ENCODE measurements at regions not wholly inside any gene's neighbourhood (a gene's known extent, or its start where the extent isn't known, plus 50 kb on each side); places are given as distances from the start of the nearest gene placed in this dataset.

GRCh38 chr1:93775224-93775623, 93.6 kb upstream of the BCAR3 start:
- Histone ChIP-seq H3K27ac (no peak overlapping the region), H3K4me3 (no peak overlapping the region), H3K36me3 (no peaks in the 10 kb centered on the region), H3K9me3 (no peaks in the 10 kb centered on the region), H3K27me3 (no peaks in the 10 kb centered on the region), H3K4me1 (no peaks in the 10 kb centered on the region)
- TF ChIP-seq POLR2A (IDR thresholded peaks at IDR 0.05): no peak
- no peak for TF ChIP-seq CTCF (IDR thresholded peaks at IDR 0.05)
- DNase-seq: no peak
- intact Hi-C loops (cut with DNase I; ENCODE audit: low total_unique reads): no loop called here

DNA sequence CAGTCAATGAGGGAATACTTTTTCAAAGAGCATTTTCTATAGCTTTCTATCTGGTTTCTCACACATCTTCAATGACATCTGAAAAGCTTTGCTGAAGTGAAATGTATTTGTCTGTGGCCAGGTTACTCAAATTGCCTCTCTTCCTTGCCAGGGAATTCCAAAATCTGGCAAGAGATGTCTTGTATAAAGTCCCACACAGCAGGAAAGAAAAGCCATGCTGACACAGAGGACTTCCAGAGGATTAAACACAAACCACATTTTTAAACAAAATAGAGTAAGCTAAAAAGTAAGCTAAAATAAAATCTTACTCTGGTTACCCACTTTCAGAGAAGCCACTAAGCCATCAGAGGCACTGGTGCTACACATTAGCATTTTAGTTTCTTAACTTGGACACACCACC, 93.1 kb upstream of the BCAR3 start:
- no peaks in the 10 kb centered on the region for H3K27me3 ChIP-seq
- no peak overlapping the region for H3K4me3 ChIP-seq
- no peak overlapping the region for H3K27ac ChIP-seq
- TF ChIP-seq CTCF (IDR thresholded peaks at IDR 0.05) (no peak), POLR2A (IDR thresholded peaks at IDR 0.05) (no peak)
- no peaks in the 10 kb centered on the region for H3K36me3 ChIP-seq
- no peaks in the 10 kb centered on the region for H3K9me3 ChIP-seq
- intact Hi-C loops (cut with DNase I; ENCODE audit: low total_unique reads): no loop called here
- no peak for DNase-seq
- H3K4me1 ChIP-seq: no peaks in the 10 kb centered on the region

GRCh38 chr1:93773049-93773838, 91.6 kb upstream of the BCAR3 start:
- H3K27ac ChIP-seq: no peak overlapping the region
- H3K4me3 ChIP-seq: no peak overlapping the region
- H3K27me3 ChIP-seq: no peaks in the 10 kb centered on the region
- no peaks in the 10 kb centered on the region for H3K36me3 ChIP-seq
- TF ChIP-seq POLR2A (IDR thresholded peaks at IDR 0.05) (no peak), CTCF (IDR thresholded peaks at IDR 0.05) (no peak)
- no peak for DNase-seq
- intact Hi-C loops (cut with DNase I; ENCODE audit: low total_unique reads): no loop called here
- peaks cover 0 to 3% of the 10 kb centered on the region in 2 donors for H3K4me1 ChIP-seq
- no peaks in the 10 kb centered on the region for H3K9me3 ChIP-seq

DNA sequence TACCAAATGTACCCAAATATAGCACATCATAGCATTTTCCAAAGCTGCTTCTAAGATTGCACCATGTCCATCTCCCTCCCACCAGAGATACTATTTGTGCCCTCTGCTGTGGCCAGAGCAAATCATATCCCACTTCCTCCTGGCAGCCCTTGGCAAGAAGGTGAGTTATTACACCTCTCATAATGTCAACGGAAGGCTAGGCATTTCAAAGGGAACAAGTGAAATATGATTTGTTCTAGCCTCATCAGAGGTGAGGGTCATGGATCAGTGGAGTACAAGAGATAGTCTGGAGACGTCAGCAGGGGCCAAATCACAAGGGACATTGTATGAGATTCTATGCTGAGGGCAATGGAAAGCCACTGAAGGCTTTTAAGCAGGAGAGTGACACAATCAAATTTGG, 90.2 kb upstream of the BCAR3 start:
- Histone ChIP-seq H3K36me3 (no peaks in the 10 kb centered on the region), H3K4me1 (peaks cover 0 to 3% of the 10 kb centered on the region in 2 donors), H3K4me3 (no peak overlapping the region), H3K9me3 (no peaks in the 10 kb centered on the region), H3K27ac (no peak overlapping the region), H3K27me3 (no peaks in the 10 kb centered on the region)
- DNase-seq: no peak
- intact Hi-C loops (cut with DNase I; ENCODE audit: low total_unique reads): no loop called here
- TF ChIP-seq POLR2A (IDR thresholded peaks at IDR 0.05) (no peak), CTCF (IDR thresholded peaks at IDR 0.05) (no peak)

GRCh38 chr1:93770640-93771039, 89.0 kb upstream of the BCAR3 start:
- DNase-seq: no peak
- Histone ChIP-seq H3K27ac (no peak overlapping the region), H3K4me1 (peaks cover 0 to 3% of the 10 kb centered on the region in 2 donors), H3K9me3 (no peaks in the 10 kb centered on the region), H3K4me3 (no peak overlapping the region), H3K27me3 (no peaks in the 10 kb centered on the region), H3K36me3 (no peaks in the 10 kb centered on the region)
- TF ChIP-seq POLR2A (IDR thresholded peaks at IDR 0.05): no peak
- TF ChIP-seq CTCF (IDR thresholded peaks at IDR 0.05): no peak
- intact Hi-C loops (cut with DNase I; ENCODE audit: low total_unique reads): no loop called here

All from uterus (tissue), 3 donors.